MM.1S (cell line): ENCODE measurements at regions not wholly inside any gene's neighbourhood (a gene's known extent, or its start where the extent isn't known, plus 50 kb on each side); places are given as distances from the start of the nearest gene placed in this dataset.

Source experiments
- DNase-seq: peaks from one replicate; pipeline ENCODE4 v3.0.0-alpha.2; 2015
- H2AFZ ChIP-seq: fragments of 300-600 bp; sonication (generic); 2 replicates; pipeline ENCODE4 v1.6.0; 2016; ENCODE audit warnings: antibody characterized with exemption, low read length
- H3F3A ChIP-seq: fragments of 300-600 bp; sonication (generic); 2 replicates; pipeline ENCODE4 v1.6.1; 2016; ENCODE audit warnings: mild to moderate bottlenecking, antibody characterized with exemption, low read length, moderate library complexity, mixed read lengths; ENCODE audit not compliant: insufficient read depth
- H3K27ac ChIP-seq: fragments of 300-600 bp; sonication (generic); 2 replicates; pipeline ENCODE4 v1.5.1; 2016; ENCODE audit warnings: mild to moderate bottlenecking, low read length
- H3K27me3 ChIP-seq: fragments of 300-600 bp; sonication (generic); replicated peaks from 2 replicates; pipeline ENCODE4 v1.6.0; 2016; ENCODE audit warnings: low read length; ENCODE audit not compliant: insufficient read depth
- H3K36me3 ChIP-seq: fragments of 300-600 bp; sonication (generic); replicated peaks from 2 replicates; pipeline ENCODE4 v1.6.1; 2016; ENCODE audit warnings: mild to moderate bottlenecking, low read length, mixed read lengths; ENCODE audit not compliant: insufficient read depth
- H3K4me1 ChIP-seq: fragments of 300-600 bp; sonication (generic); 2 replicates; pipeline ENCODE4 v1.6.1; 2016; ENCODE audit warnings: low read length, mixed read lengths
- H3K4me2 ChIP-seq: fragments of 300-600 bp; sonication (generic); 2 replicates; pipeline ENCODE4 v1.6.0; 2016; ENCODE audit warnings: low read depth, low read length
- H3K4me3 ChIP-seq: fragments of 300-600 bp; sonication (generic); 2 replicates; pipeline ENCODE4 v1.5.1; 2016; ENCODE audit warnings: low read length, mixed read lengths
- H3K79me2 ChIP-seq: fragments of 300-600 bp; sonication (generic); 2 replicates; pipeline ENCODE4 v1.6.1; 2016; ENCODE audit warnings: mixed run types, low read length, mixed read lengths
- H3K9ac ChIP-seq: fragments of 300-600 bp; sonication (generic); 2 replicates; pipeline ENCODE4 v1.6.1; 2016; ENCODE audit warnings: low read length, mixed read lengths
- H3K9me2 ChIP-seq: fragments of 300-600 bp; sonication (generic); replicated peaks from 2 replicates; pipeline ENCODE4 v1.6.1; 2016; ENCODE audit warnings: mild to moderate bottlenecking, low read length, mixed read lengths; ENCODE audit not compliant: insufficient read depth
- H3K9me3 ChIP-seq: fragments of 300-600 bp; sonication (generic); replicated peaks from 2 replicates; pipeline ENCODE4 v1.6.1; 2016; ENCODE audit warnings: mild to moderate bottlenecking, low read length, mixed read lengths; ENCODE audit not compliant: insufficient read depth
- H4K20me1 ChIP-seq: fragments of 300-600 bp; sonication (generic); 2 replicates; pipeline ENCODE4 v1.6.1; 2016; ENCODE audit warnings: mild to moderate bottlenecking, low read length, moderate library complexity, mixed read lengths; ENCODE audit not compliant: insufficient read depth
- CTCF ChIP-seq: fragments of 300-600 bp; sonication (generic); IDR thresholded peaks from 2 replicates; pipeline ENCODE4 v1.5.1; 2016; ENCODE audit warnings: antibody characterized with exemption, low read length, mixed read lengths
- EZH2 ChIP-seq: fragments of 300-600 bp; sonication (generic); optimal IDR thresholded peaks from 2 replicates; pipeline ENCODE3; 2017; ENCODE audit warnings: low read depth, mild to moderate bottlenecking, antibody characterized with exemption, low read length, mixed read lengths
- EZH2phosphoT487 ChIP-seq: fragments of 300-600 bp; sonication (generic); IDR thresholded peaks from 2 replicates; pipeline ENCODE4 v1.6.1; 2018; ENCODE audit warnings: antibody characterized with exemption, low read length

GRCh38 chr11:109349276-109350080 is 72.5 kb upstream of the C11orf87 start:
- Histone ChIP-seq H4K20me1 (no peaks in the 10 kb centered on the region), H3K36me3 (no peaks in the 10 kb centered on the region), H3K9me2 (no peaks in the 10 kb centered on the region), H3K4me2 (no peak overlapping the region), H2AFZ (no peak overlapping the region), H3K4me1 (no peaks in the 10 kb centered on the region), H3K9ac (no peak overlapping the region), H3K27me3 (no peaks in the 10 kb centered on the region), H3F3A (no peaks in the 10 kb centered on the region), H3K4me3 (no peak overlapping the region), H3K9me3 (no peaks in the 10 kb centered on the region), H3K79me2 (no peaks in the 10 kb centered on the region), H3K27ac (no peak overlapping the region)
- DNase-seq = no peak
- TF ChIP-seq EZH2 = no peak
- no peak for TF ChIP-seq CTCF
- no peak for TF ChIP-seq EZH2phosphoT487

GRCh38 chr11:109350091-109350490 is 71.9 kb upstream of the C11orf87 start:
- no peak overlapping the region for H3K4me3 ChIP-seq
- no peaks in the 10 kb centered on the region for H4K20me1 ChIP-seq
- no peak overlapping the region for H3K27ac ChIP-seq
- H3K36me3 ChIP-seq = no peaks in the 10 kb centered on the region
- no peak overlapping the region for H3K4me2 ChIP-seq
- H3K27me3 ChIP-seq = no peaks in the 10 kb centered on the region
- no peak overlapping the region for H3K9ac ChIP-seq
- no peaks in the 10 kb centered on the region for H3K4me1 ChIP-seq
- H3F3A ChIP-seq = no peaks in the 10 kb centered on the region
- H3K9me3 ChIP-seq = no peaks in the 10 kb centered on the region
- H3K9me2 ChIP-seq = no peaks in the 10 kb centered on the region
- no peak for DNase-seq
- no peak for TF ChIP-seq EZH2phosphoT487
- TF ChIP-seq CTCF = no peak
- TF ChIP-seq EZH2 = no peak
- no peaks in the 10 kb centered on the region for H3K79me2 ChIP-seq
- no peak overlapping the region for H2AFZ ChIP-seq

- H3K27ac ChIP-seq = no peak overlapping the region
- H4K20me1 ChIP-seq = no peaks in the 10 kb centered on the region
- H3K79me2 ChIP-seq = no peaks in the 10 kb centered on the region
- no peaks in the 10 kb centered on the region for H3K9me3 ChIP-seq
- no peaks in the 10 kb centered on the region for H3F3A ChIP-seq
- no peak for TF ChIP-seq EZH2phosphoT487
- no peak for TF ChIP-seq CTCF
- TF ChIP-seq EZH2 = no peak
- no peak overlapping the region for H3K4me2 ChIP-seq
- H3K9ac ChIP-seq = no peak overlapping the region
- H3K4me3 ChIP-seq = no peak overlapping the region
- no peaks in the 10 kb centered on the region for H3K27me3 ChIP-seq
- H2AFZ ChIP-seq = no peak overlapping the region
- no peaks in the 10 kb centered on the region for H3K36me3 ChIP-seq
- DNase-seq = no peak
- H3K4me1 ChIP-seq = no peaks in the 10 kb centered on the region
- no peaks in the 10 kb centered on the region for H3K9me2 ChIP-seq
These were observed 59.9 kb upstream of the C11orf87 start for GRCh38 chr11:109362059-109362458.
